GM19328 (cell line): ENCODE measurements at regions not wholly inside any gene's neighbourhood (a gene's known extent, or its start where the extent isn't known, plus 50 kb on each side); places are given as distances from the start of the nearest gene placed in this dataset.
"Not testable (repeated sequence)": the region's sequence is repeated elsewhere in the genome, so short reads cannot be mapped to it uniquely, and the experiment has no call there.

Experiments
- ATAC-seq: cut with Tn5 transposase; IDR thresholded peaks from one replicate; pipeline ENCODE4 v1.9.1; 2021; ENCODE audit warnings: mild to moderate bottlenecking, moderate library complexity; ENCODE audit not compliant: unreplicated experiment

DNA sequence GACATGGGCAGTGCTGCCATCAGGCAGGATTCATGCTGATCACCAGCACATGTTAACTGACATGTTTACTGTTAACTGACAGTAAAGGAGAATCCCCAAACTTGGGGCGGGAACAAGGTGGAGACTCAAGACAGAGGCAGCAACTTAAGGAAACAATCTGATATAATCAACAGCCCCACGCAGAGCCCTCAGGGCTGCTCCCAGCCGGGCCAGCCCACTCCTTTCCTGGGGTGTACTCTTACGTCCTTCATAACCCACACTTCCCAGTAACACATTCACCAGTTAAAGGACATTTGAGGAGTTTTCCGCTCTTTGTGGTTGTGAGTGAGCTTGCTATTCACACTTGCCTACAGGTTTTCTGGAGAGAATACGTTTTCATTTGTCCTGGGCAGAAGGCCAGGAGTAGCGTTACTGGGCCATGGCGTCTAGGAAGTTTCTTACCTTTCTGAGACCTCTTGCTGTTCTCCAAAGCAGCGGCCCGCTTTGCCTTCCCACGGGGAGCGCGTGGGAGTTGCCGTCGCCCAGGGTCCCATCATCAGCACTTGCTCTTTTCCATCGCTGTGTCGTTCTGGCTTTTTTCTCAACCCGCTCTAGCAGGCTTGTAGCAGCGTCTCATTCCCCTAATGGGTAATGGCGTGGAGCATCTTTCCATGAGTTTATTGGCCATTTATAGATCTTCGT is 56.4 kb downstream of the FOXF2 start:
- no peak for ATAC-seq

DNA sequence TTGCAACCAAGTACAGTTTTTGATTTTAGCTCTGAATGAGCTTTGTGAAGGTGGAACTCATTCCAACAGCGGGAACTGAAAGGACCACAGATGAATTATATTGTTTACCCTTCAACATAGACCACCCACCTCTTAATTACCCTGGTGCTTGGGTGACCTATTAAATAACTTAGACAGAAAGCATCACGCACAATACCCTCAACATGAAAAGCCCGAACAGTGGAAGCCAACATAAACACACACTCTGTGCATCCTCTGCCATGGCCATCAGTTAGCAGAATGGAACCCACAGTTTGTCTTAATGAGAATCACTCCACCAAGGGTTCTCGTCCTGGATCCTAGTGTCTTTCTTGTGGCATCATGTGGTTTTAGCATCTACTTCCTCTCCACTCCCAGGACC is 60.5 kb downstream of the FOXF2 start:
- ATAC-seq = no peak

DNA sequence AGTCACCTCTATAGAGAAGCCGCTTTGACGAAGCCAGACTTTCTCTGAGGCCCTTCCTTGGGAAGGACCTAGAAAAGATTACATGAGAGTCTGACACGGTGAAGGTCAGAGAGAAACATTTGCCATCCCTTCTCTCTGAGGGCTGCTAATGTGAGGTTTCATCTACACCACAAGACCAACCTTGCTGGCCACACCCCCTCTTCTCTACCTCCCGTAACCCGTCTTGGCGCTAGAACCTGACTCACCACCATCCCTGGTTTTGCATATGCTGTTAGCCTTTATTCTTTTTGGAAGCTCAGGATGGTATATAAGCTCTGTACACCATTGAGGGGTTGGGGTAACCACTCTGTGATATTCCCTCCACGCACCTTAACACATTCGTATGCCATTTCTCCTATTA is 63.6 kb downstream of the FOXF2 start:
- ATAC-seq = no peak

DNA sequence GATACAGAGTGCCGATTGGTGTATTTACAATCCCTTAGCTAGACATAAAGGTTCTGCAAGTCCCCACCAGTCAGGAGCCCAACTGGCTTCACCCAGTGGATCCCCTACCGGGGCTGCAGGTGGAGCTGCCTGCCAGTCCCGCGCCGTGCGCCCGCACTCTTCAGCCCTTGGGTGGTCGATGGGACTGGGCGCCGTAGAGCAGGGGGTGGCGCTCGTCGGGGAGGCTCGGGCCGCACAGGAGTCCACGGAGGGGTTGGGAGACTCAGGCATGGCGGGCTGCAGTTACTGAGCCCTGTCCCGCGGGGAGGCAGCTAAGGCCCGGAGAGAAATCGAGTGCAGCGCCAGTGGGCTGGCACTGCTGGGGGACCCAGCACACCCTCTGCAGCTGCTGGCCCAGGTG is 67.4 kb downstream of the FOXF2 start:
- ATAC-seq = not testable (repeated sequence)

DNA sequence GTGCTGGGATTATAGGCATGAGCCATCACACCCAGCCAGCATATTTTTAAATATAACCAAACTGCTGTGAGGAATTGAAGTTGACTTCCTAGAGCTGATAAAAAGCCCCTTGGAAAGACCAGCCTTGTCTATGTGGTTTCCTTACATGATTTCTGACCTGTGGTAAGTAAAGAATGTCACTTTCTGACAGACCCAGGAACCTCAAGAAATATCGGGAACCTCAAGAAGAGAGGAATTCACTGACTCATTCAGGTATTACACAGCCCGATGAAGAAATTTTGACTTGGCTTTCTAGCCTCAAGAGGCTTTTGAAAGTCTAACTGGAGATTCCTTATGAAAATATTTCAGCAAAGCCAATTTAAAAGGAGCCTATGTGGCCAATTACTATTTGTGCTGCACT is 71.8 kb downstream of the FOXF2 start:
- no peak for ATAC-seq

DNA sequence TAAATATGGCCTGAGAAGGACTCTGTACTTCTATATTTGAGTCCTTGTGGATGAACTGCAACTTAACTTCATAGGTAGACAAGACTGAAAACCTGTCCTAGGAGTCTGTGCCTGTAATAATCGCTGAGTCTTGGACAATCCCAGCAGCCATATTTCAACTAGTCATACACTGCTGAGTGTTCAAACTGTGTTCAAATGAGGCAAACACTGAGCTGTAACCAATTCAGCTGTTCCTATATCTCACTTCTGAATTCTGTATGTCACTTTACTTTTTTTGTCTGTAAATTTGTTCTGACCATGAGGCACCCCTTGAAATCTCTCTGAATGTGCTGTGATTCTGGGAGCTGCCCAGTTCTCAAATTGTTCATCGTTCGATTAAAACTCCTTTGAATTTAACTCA is 72.4 kb downstream of the FOXF2 start:
- no peak for ATAC-seq

DNA sequence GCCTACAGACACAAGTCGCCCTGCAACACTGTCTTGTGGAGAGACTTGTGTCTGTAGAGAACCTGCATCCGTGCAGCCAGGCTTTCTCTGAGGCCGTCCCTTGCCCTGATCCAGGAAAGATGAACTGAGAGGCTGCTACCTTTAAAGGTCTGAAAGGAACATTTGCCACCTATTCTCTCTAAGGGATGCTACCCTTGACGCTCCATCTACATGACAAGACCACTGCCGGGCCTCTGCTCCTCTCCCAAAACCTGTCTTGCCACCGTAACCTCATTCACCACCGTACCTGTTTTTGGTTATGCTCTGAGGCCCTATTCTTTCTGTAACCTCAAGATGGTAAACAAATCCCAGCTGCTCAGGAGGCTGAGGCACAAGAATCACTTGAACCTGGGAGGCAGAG is 73.9 kb downstream of the FOXF2 start:
- no peak for ATAC-seq

DNA sequence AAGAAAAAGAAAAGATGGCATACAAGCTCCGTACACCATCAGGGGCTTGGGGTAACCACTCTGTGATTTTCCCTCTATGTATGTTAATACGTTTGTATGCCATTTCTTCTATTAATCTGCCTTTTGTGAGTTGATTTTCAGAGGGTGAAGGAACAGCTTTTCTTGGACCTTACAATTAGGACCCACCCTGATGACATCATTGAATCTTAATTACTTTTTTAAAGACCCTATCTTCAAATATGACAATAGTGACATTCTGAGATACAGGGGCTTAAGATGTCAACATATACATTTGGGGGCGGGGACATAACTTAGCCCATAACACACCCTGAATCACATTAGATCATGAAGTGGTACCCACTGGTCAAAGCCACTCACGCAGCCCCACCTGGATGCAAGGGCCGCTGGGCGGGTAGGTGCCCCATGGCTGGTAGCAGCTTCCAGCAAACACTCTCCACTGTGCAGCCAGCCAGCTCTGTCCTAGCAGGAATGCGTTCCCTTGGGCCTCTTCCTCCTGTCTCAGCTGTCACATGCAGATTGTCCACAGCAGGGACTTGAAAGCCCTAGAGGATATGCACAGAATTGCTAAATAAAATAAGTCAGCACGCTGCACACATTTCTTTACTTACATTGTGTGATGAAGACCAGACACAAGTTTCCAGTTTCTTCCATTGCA is 74.5 kb downstream of the FOXF2 start:
- ATAC-seq = no peak

DNA sequence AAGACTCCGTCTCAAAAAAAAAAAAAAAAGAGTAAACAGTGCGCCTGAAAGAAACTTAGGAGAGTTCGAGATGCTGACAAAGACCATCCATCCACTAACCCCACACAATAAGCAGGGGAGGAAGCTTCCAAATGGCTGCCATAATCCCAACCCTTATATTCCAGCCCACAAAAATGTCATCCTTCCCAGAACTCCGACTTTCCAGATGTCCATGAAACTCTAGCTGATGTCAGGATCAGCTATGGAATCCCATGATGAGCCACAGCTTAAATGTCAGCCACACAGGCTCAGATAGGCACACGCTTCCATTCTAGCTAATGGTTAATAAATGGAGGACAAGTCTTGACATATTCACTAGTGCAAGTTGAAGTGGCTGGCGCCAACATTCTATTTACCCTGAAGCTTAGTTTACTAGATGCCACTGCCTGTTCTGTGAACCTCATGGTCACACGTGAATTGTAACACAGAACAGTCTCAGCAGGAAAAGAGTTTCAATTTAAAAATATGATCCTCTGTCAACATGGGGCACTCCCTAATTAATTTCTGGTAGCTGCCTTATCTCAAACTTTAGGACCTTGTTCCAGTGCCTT is 75.5 kb downstream of the FOXF2 start:
- no peak for ATAC-seq

DNA sequence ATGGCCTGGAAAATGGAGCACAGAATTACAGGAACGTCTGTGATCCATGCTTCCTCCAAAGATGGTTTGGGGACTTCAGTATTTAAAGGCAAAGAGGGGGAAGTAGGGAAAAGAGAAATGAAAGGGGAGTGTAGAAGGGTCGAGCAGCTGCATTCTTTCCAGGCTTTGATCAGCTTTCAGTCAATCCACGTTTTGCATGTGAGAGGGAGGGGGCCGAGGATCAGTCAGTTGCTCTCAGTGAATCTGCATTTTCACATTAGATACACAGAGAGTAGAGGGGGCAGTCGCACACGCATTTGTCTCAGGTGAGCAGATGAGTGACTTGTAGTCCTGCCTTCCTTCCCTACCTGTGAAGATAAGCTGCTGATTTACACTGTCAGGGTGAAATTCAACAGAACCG is 78.8 kb downstream of the FOXF2 start:
- no peak for ATAC-seq

DNA sequence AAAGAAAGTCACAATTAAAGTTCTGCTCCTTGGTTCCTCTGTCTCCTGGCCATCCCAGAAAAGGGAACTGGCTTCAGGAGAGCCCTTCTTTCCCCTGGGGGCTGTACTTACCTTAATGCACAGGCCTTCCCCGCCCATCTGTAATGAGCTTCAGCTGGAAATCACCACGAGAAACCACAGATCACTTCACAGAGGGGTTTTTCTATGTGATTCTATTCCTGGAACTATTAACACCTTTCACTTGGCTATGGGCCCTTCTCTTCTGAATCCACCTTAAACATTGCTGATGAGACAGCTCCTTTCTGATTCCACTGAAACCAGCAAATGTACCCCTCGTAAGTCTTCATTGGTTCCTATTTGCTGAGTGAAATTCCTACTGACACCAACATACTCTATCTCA is 80.7 kb downstream of the FOXF2 start:
- ATAC-seq = no peak

DNA sequence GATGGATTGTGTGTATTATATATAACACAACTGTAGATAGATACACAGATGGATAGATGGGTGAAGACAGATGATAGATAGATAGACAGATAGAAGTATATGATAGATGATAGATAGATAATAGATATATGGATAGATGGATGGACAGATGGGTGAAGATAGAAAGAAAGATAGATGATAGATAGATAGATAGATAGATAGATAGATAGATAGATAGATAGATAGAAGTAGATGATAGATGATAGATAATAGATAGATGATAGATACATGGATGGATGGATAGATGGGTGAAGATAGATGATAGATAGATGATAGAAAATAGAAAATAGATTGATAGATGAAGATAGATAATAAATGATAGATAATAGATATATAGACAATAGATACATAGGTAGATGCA is 83.3 kb downstream of the FOXF2 start:
- ATAC-seq = no peak

DNA sequence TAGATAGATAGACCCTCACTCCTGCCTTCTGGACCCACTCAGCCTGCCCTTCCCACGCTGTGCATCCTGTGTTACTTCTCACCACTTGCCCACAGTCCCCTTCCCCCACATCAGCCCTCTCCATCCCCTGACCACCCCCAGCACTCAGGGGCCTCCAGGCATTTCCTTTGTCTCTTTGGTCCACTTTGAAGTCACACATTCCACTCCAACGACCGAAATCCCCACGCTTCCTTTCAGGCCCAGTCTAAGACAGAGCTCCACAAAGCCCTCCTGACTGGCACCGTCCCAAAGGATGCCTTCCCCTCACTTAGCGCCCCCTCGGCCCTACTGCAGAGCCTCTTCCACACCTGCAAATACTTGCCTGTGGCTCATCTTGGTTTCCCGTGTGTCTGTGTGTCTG is 83.8 kb downstream of the FOXF2 start:
- no peak for ATAC-seq

DNA sequence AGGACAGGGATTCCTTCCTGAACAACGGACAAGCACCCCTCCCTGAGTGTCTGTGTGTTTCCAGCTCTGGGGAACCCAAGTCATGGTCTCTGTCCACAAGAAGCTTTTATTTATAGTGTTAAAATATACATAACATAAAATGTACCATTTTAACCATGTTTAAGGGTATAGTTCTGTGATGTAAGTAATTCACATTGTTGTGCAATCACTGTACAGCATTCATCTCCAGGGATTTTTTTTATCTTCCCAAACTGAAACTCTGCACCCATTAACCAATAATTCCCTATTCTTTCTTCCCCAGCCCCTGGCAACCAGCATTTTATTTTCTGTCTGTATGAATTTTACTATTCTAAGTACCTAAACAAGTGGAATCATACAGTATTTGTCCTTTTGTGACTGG is 84.2 kb downstream of the FOXF2 start:
- no peak for ATAC-seq

DNA sequence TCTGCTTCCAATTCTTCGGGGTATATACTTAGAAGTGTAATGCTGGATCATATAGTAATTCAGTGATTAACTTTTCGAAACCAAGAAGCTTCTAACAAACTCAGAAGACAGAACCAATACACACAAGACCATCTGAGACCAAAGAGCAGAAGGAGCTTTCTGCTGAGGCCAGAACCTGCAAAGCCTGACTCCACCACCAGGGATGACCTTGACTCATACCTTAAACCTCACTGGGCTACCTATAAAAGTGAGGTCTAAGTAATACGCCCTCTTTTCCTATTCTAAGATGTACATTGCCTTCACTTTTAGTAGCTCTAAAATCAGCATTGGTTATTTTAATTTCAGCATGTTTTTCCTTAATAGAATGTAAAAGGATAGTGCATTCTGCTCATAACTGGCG is 84.8 kb downstream of the FOXF2 start:
- ATAC-seq = no peak

DNA sequence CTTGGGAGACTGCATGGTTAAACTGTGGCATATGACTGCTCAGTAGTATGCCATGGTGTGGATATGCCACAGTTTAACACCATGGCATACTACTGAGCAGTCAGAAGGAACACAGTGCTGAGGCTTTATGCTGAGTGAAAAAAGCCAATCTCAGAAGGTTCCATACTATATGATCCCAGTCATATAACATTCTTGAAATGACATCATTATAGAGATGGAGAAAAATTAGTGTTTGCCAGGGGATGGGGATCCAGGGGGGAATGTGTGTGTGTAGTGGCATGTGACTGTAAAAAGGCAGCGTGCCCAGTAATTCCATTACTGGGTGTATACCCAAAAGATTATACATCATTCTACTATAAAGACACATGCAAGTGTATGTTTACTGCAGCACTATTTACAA is 85.8 kb downstream of the FOXF2 start:
- ATAC-seq = no peak

DNA sequence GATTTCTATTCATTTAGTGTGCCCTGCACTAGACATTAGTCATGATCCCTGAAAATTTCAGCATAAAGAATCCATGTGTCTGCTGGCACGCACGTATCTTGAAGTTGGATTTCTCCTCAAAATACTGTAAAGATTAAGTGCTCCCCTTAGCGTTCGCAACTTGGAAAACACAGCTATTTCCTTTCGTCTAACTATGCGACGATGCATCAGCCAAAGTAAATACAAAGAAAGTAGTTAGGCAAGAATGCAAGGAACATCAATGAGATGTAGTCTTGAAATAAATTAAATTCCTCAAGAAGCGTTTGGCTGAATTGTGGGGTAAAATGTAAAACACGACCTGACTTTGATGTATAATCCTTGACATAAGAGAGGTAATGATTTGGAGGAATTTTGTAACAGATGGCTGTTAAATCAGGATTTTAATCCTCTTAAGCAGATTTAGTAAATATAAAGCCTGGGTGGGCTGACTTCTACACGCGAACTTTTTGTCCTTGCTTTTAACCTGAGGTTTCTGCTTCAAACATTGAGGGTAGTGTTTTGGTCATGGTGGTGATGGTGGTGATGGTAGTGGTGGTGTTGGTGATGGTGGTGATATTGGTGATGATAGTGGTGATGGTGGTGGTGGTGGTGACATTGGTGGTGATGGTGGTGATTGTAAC is 88.2 kb downstream of the FOXF2 start:
- no peak for ATAC-seq

DNA sequence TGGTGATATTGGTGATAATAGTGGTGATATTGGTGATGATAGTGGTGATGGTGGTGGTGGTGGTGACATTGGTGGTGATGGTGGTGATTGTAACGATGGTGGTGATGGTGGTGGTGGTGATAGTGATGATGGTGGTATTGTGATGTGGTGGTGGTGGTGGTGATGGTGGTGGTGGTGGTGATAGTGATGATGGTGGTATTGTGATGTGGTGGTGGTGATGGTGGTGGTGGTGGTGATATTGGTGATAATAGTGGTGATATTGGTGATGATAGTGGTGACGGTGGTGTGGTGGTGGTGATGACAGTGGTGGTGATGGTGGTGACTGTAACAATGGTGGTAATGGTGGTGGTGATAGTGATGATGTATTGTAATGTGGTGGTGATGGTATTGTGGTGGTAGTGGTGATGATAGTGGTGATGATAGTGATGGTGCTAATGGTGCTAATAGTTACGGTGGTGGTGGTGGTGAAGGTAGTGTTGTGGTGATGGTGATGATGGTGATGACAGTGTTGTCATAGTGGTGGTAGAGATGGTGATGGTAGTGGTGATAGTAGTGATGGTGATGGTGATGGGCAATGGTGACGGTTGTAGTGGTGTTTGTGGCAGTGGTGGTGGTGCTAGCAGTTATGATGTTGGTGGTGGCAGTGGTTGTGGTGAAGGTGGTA is 88.9 kb downstream of the FOXF2 start:
- ATAC-seq = not testable (repeated sequence)

DNA sequence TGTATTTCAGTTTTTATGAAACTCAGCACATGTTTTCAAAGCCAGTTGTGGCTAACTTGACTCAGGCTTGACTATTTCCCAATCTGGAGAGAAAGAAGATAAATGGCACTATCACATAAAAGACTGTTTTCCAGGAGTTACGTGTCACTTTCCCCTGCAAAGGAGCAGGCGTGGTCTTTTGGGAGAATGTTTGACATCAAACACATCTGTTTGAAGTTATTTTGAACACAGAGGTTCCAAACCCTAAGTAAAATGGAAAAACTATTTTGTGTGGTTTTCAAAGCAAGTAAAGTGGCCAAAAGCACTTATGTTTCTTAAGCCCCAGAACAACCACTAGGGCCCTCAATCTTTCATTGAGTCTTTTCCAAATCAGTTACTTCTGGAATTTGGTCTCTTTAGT is 89.7 kb downstream of the FOXF2 start:
- ATAC-seq = no peak

DNA sequence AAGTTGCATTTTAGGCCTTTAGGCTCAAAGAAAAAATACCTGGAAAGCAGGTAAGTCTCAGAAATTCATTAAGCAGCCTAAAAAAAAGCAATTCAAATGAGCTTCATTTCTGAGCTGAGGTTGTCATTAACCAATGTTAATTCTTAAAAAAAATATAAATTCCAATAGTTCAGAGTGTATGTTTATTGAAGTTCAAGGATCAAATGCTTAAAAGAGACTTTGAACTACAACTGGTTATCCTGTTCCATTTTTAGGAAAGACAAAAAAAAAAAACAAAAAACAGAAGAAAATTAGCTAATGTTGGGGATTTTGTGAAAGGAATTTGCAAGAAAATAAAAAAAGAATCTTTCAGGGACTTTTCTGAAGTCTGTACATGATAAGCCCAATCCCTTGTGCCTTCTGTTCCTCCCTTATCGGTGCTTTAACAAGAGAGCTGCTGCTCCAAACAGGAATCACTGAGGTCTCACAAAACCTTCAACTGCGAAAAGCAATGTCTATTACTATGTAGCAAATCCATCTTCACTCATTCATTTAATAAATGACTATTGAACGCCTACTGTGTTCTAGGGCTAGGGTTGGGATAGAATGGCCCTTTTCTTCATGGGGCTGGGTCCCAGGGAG is 90.3 kb downstream of the FOXF2 start:
- ATAC-seq = no peak

DNA sequence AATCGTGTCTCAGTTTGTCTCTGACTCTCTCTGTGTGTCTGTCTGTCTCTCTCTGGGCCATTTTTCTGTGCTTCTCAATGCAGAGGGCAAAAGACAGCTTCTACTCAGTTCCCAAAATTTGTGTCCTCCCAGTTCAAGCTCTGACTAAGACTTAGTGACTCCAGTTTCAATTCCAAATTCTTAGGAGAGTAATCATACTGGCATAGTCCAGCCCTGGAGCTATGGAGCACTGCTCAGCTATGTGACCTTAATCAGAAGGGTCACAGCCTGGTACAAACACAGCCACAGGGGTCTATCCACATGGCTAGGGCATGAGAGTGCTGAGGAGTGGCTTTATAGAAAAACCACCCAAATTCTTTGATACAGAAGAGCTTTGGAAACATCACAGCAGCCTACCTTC is 91.9 kb downstream of the FOXF2 start:
- ATAC-seq = no peak
